T-helper 2 cell treated with Interferon-gamma antibody and Interleukin-4, amounts not matched to agents 100 ng/mL and 5 ng/mL, for 36 hours (primary cell): ENCODE measurements at regions not wholly inside any gene's neighbourhood (a gene's known extent, or its start where the extent isn't known, plus 50 kb on each side); places are given as distances from the start of the nearest gene placed in this dataset.
"Not testable (repeated sequence)": the region's sequence is repeated elsewhere in the genome, so short reads cannot be mapped to it uniquely, and the experiment has no call there.

Source experiments
- intact Hi-C: fragments of 100-400 bp; cut with micrococcal nuclease; formaldehyde crosslinking; loops from one replicate; pipeline ENCODE4 v1.15.1; 2023

- intact Hi-C loops = not testable (repeated sequence)
Measured at GRCh38 chr3:125791021-125791420, 178.0 kb upstream of the ROPN1B start.

GRCh38 chr3:125810010-125810409 is 159.0 kb upstream of the ROPN1B start:
- intact Hi-C loops = not testable (repeated sequence)

GRCh38 chr3:125822175-125822574 is 146.8 kb upstream of the ROPN1B start:
- intact Hi-C loops = not testable (repeated sequence)

GRCh38 chr3:125831005-125831750 is 137.8 kb upstream of the ROPN1B start:
- intact Hi-C loops = not testable (repeated sequence)

- intact Hi-C loops = not testable (repeated sequence)
Measured at GRCh38 chr3:125835562-125835961, 133.4 kb upstream of the ROPN1B start.

- intact Hi-C loops = not testable (repeated sequence)
Measured at GRCh38 chr3:125836011-125836551, 132.9 kb upstream of the ROPN1B start.

- intact Hi-C loops = not testable (repeated sequence)
Measured at GRCh38 chr3:125836786-125837185, 132.2 kb upstream of the ROPN1B start.

GRCh38 chr3:125838857-125839256 is 130.1 kb upstream of the ROPN1B start:
- intact Hi-C loops = not testable (repeated sequence)

GRCh38 chr3:125840465-125840864 is 128.5 kb upstream of the ROPN1B start:
- intact Hi-C loops = not testable (repeated sequence)

- intact Hi-C loops = not testable (repeated sequence)
Measured at GRCh38 chr3:125847966-125848365, 121.0 kb upstream of the ROPN1B start.

- intact Hi-C loops = not testable (repeated sequence)
Measured at GRCh38 chr3:125855006-125855405, 114.0 kb upstream of the ROPN1B start.

GRCh38 chr3:125860547-125860946 is 108.4 kb upstream of the ROPN1B start:
- intact Hi-C loops = not testable (repeated sequence)

- intact Hi-C loops = not testable (repeated sequence)
Measured at GRCh38 chr3:125862841-125863254, 106.1 kb upstream of the ROPN1B start.

GRCh38 chr3:125864532-125864931 is 104.4 kb upstream of the ROPN1B start:
- intact Hi-C loops = not testable (repeated sequence)

- intact Hi-C loops = not testable (repeated sequence)
Measured at GRCh38 chr3:125886006-125886405, 83.0 kb upstream of the ROPN1B start.

GRCh38 chr3:125899181-125899580 is 69.8 kb upstream of the ROPN1B start:
- intact Hi-C loops = not testable (repeated sequence)

GRCh38 chr3:125901473-125901872 is 67.5 kb upstream of the ROPN1B start:
- intact Hi-C loops = not testable (repeated sequence)

- intact Hi-C loops = not testable (repeated sequence)
Measured at GRCh38 chr3:125903780-125904455, 65.1 kb upstream of the ROPN1B start.

GRCh38 chr3:125907279-125907678 is 61.7 kb upstream of the ROPN1B start:
- intact Hi-C loops = not testable (repeated sequence)

GRCh38 chr3:125910851-125911250 is 58.1 kb upstream of the ROPN1B start:
- intact Hi-C loops = not testable (repeated sequence)

GRCh38 chr3:125914608-125915436 is 54.2 kb upstream of the ROPN1B start:
- intact Hi-C loops = loop anchor here (5.0 kb wide), 1 partner anchor 442 kb away; the partner anchor contains the start of gene KLF15
